H1 (cell line): ENCODE measurements at regions not wholly inside any gene's neighbourhood (a gene's known extent, or its start where the extent isn't known, plus 50 kb on each side); places are given as distances from the start of the nearest gene placed in this dataset.

Experiments used
- ATF2 ChIP-seq: IDR thresholded peaks from 2 replicates; pipeline ENCODE4 v1.6.1; 2012; ENCODE audit warnings: low read length, inconsistent platforms
- CBX8 ChIP-seq: fragments of 300-800, 300-1000 bp; sonication (generic); IDR thresholded peaks from 2 replicates; pipeline ENCODE4 v1.7.1; 2016; ENCODE audit warnings: low read depth, low read length, borderline replicate concordance
- CHD7 ChIP-seq: fragments of 300-600 bp; sonication (generic); IDR thresholded peaks from 2 replicates; pipeline ENCODE4 v1.7.1; 2012; ENCODE audit warnings: low read length, moderate library complexity, mild to moderate bottlenecking, inconsistent platforms; ENCODE audit not compliant: insufficient replicate concordance
- RNF2 ChIP-seq: fragments of 200-900, 300-1000 bp; sonication (generic); IDR thresholded peaks from 2 replicates; pipeline ENCODE4 v1.7.1; 2016; ENCODE audit warnings: borderline replicate concordance, low read depth, mild to moderate bottlenecking, antibody characterized with exemption, low read length; ENCODE audit not compliant: poor library complexity, severe bottlenecking; ENCODE audit errors: missing control alignments
- SAP30 ChIP-seq: fragments of 300-600 bp; sonication (generic); IDR thresholded peaks from 2 replicates; pipeline ENCODE4 v1.7.1; 2012; ENCODE audit warnings: low read length, moderate library complexity, mild to moderate bottlenecking, inconsistent platforms; ENCODE audit not compliant: insufficient read depth, insufficient replicate concordance
- SP1 ChIP-seq: IDR thresholded peaks from 2 replicates; pipeline ENCODE4 v1.6.1; 2011; ENCODE audit warnings: low read depth, low read length
- TCF12 ChIP-seq: IDR thresholded peaks from 2 replicates; pipeline ENCODE4 v1.6.1; 2011; ENCODE audit warnings: low read depth, mild to moderate bottlenecking, low read length

GRCh38 chr5:73288803-73289720 lies 116.1 kb downstream of the TMEM174 start (continued):
- TF ChIP-seq CHD7 = no peak
- TF ChIP-seq ATF2 = no peak
- TF ChIP-seq TCF12 = no peak
- no peak for TF ChIP-seq CBX8
- peak; percentile 49; the same call in 1 of the 2 replicates for TF ChIP-seq SP1
- TF ChIP-seq RNF2 = no peak
- no peak for TF ChIP-seq SAP30
